Central memory CD4-positive, alpha-beta T cell (primary cell): ENCODE measurements at regions not wholly inside any gene's neighbourhood (a gene's known extent, or its start where the extent isn't known, plus 50 kb on each side); places are given as distances from the start of the nearest gene placed in this dataset.

Experiments
- DNase-seq: peaks from one replicate; pipeline ENCODE4 v3.0.0; 2022

DNA sequence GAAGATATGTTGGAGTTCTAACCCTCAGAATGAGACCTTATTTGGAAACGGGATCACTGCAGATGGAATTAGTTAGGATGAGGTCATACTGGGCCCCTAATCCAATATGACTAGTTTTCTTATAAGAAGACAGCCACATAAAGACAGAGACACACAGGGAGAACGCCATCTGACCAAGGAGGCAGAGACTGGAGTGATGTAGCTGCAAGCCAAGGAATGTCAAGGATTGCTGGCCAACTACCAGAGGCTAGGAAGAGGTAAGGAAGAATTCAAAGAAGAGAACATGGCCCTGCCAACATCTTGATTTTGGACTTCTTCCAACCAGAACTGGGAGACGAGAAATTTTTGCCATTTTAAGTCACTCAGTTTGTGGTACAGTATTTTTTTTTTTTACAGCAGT lies 152.8 kb upstream of the DIPK2B start:
- no peak for DNase-seq

DNA sequence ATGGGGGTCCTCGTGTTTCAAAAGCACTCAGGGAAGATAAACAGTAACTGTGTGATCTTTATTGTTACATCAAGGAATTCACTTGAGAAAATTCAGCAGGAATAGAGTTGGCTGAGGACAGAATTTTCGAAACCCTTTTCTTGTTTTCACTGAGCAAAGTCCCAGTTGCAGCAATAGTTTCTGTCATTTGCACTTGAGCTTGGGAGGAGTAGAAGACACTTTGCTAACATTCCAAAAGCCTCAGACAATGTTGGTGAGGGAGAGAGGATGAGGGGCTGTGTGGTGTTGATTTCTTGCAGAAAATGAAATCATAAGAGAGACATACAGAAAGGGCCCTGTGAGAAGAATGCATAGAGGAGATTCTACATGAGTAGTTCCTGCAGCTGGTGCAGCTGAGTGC lies 151.9 kb upstream of the DIPK2B start:
- no peak for DNase-seq

DNA sequence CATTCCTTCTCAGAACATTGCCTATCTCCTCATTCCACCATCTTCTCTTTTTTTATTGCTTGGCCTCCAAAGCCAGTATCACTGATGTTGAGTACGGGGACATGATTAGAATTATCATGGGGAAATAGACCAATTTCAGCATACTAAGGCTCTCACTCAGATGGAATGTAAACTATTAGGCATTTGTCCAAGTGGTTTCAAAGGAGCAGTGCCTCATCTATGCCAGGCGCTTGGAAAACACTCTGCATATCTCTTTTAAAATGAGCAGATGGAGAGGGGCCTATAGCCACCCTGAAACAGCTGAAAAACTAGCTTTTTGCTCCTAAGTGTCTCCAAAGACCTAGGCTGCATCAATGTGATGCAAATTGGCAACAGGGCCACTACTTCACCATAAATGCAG lies 150.8 kb upstream of the DIPK2B start:
- no peak for DNase-seq

DNA sequence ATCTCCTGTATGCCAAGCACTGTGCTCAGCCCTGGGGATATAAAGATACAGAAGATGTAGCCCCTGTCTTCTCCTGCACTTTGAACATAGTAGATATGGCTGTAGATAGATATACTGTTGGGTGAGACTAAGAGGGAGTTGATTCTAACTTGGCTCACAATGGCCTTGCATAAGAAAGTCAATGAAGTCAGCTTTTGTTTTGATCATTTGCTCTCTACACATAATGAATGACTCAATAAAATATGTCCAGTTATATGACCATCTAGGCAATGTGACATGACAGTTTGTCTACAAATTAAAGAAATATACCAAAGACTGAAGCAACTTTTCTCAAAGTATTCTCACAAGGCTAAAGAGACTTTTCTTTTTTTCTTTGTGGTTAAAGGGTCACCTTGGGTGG lies 147.6 kb upstream of the DIPK2B start:
- DNase-seq: no peak

DNA sequence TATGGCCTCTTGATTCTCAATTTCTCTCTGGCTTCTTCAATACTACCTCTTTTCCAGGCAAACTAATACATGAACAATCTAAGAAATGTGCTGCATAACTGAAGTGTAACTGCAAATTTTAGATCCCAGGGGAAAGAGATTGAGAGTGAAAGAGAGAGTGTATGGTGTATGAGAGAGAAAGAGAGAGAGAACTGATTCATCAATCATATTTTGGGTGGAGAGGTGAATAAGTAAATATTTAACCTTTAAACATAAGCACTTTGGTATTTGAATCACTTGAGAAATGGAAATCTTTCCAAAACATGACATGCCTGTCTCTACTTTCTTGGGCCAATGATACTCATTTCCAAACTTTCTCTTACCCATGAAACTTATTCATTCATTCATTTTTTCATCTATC lies 147.2 kb upstream of the DIPK2B start:
- no peak for DNase-seq

DNA sequence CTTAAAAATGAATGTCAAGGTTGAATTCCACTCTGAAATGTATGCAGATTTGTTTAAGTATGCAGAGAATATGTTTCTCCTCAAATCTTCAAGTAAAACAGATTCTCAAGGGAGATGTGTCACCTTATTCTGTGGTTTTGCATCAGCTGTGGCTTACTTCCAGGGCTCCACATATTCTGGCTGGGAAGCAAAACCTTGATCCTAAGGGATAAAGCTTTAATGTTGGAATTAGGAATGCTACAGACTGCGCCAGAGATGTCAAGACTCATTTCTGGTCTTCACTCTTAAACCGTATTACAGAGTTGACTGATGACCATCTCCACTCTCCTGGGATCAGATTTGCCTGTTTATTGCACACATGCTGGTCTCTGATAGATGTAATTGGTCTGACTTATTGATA lies 143.9 kb upstream of the DIPK2B start:
- no peak for DNase-seq

DNA sequence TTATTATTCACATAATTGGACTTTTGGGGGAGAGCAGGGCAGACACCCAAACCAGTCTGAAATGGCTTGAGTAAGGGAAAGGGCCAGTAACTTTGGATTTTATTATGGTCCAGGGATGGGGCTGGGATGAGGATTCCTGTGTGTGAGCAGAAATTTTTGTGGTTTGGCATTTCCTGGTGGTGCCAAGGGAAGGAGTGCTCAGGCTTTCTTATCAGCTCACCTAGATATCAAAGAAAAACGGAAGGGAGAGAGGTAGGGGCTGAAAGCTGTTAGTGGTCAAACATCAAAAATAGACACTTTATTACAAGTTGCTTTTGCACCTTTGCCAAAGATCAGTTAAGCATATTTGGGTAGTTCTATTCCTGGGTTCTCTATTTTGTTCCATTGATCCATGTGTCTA lies 128.5 kb upstream of the DIPK2B start:
- no peak for DNase-seq

DNA sequence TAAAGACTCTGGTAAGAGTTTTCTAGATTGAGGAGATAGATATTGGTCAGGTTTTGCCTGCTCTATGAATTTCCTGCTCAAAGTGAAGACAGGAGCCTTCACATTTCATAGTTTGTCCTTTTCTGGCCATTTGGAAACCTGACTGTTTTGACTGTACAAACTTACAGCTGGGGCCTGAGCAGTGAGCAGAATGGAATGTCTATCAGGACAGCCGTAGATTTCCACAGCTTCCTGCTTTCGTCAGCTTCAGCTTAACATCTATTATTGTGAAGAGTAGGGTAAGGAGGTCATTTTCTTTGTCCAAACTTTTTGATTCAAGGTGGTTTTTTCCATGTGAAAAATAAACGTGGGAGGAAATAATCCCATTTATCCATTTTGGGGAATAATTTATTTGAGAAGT lies 124.3 kb upstream of the DIPK2B start:
- no peak for DNase-seq

DNA sequence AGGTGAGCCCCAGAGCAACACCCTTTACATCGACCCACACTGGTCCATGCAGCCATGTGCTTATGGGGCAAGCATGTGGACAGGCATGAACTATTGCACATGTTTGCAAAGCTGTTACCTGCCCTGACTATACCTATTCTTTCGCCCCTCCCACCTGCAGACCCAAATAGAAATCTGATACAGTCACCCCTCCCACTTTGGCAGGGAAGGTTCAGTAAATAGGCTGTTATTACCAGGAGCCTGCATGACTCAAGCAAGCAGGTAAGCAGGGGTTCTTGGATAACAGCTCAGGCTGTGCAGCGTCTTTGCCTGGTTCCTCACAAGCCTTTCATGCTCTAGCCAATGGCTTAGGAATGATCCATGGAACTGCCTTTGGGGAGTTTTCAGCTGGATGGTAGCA lies 122.7 kb upstream of the DIPK2B start:
- DNase-seq: no peak

DNA sequence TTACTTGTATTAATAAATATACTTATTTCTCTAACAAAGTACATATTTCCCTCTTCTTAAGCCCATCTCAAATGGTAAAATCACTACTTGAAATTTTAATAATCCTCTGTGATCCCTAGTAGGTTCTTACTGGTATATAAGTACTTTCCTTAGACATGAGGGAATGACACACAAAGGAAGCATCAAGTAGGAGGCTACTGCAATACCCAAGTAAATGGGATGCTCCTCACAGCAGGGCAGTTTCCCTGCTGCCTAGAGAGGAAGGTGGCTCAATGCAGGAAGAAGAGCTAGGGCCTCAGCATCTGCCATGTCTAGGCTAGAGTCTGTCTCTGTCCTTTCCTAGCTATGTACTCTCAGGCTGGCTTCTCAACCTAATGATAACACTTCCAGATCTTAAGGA lies 122.1 kb upstream of the DIPK2B start:
- no peak for DNase-seq

DNA sequence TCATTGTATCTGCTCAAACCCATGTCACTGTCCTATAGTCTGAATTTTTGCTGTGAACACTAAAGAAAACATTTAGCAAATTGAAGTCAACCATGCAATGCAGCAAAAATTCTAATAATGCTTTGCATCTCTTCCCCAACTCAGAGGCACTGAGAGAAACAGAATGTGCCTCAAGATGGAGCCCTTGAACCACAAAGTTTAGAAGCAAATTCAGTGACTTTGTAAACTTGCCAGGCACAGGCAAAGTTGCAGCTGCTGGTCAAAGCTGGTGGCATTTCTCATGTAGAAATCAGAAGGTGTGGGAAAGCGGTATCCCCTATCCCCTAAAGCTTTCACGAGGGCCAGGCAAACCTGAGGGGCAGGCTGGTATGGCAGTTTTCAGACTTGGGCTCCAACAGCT lies 121.7 kb upstream of the DIPK2B start:
- DNase-seq: no peak

DNA sequence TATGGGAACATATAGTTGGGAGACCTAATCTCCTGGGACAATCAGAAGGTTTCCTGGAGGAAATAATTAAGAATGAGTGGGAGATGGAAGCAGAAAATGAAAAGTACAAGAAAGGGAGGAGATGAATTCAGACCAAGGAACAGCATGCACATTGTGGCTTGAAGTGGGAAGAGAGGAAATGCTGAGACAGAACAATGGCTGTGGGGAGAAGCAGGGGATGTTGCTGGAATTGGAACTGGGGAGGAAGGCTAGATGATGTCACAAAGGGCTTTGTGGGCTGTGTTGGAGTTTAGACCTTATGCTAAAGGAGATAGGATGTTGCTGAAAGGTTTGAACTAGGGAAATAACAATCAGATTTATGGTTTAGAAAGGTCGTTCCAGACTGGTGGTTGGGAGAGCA lies 119.5 kb upstream of the DIPK2B start:
- no peak for DNase-seq

DNA sequence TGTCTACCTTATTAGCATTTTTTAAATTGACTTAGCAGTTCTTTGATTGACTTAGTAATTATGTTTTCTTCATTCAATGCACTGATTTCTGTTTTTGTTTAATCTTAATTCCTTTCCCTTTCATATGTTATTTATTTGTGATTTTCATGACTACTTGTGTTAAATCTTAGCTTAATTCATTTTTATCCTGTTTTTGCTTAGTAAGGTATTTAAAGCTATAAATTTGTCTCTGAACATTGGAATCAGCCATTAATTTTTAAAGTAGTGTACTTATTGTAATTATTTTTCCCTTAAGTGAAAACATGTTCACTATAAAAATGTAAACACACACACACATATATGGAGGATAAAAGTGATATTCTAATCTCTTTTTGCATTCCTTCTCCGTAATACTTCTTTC lies 109.1 kb upstream of the DIPK2B start:
- no peak for DNase-seq

DNA sequence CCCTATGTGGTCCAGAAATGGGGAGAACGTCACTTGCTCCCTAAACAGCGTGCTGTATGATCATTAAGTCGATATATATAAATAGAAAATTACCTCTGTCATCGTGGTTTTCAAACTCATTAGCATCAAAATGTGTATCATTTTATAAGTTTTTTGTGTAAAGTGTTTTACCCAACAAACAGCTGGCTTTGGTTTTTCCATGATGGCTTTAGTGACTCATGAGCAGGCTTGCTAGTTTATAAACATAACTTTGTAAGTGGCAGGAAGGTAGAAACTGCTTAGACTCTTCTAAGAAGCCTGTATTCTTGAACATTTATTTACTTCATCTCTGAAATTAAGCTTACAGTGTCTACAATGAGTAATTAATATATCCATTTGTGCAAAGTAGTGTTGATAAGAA lies 108.4 kb upstream of the DIPK2B start:
- no peak for DNase-seq

DNA sequence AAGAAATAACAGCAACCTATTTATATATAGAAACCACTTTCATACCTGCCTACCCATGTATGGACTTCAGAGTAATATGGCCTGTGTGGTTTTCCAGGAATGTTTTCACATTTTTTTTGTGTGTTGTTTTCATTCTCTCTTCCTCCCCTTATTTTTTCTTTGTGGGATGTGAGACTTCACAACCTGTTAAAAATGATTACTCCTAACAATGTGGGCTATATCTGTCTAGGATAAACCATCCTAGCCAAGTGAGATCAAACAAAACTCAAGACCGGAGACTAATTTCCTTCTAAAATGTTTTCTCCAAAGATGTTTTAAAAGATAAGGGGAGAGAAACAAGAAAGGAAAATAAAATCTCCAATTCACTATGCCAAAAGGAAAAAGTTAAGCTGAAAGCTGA lies 106.1 kb upstream of the DIPK2B start:
- DNase-seq: no peak

DNA sequence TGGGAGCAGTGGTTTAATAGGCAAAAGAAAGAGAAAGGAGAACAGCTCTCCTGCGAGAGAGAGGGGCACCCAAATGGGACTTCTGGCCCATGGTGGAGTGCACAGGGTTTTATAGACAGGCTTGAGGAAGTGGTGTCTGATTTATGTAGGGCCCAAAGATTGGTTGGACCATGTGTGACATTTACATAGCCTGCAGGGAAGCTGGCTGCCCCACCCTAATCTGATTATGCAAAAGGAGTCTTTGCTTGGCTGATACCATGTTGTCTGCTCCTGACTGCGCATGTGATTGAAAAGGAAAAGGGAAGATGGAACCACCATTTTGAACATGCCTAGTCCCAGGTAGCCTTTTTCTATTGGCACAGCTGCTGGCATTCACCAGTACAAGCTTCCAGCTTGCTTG lies 100.0 kb upstream of the DIPK2B start:
- no peak for DNase-seq

DNA sequence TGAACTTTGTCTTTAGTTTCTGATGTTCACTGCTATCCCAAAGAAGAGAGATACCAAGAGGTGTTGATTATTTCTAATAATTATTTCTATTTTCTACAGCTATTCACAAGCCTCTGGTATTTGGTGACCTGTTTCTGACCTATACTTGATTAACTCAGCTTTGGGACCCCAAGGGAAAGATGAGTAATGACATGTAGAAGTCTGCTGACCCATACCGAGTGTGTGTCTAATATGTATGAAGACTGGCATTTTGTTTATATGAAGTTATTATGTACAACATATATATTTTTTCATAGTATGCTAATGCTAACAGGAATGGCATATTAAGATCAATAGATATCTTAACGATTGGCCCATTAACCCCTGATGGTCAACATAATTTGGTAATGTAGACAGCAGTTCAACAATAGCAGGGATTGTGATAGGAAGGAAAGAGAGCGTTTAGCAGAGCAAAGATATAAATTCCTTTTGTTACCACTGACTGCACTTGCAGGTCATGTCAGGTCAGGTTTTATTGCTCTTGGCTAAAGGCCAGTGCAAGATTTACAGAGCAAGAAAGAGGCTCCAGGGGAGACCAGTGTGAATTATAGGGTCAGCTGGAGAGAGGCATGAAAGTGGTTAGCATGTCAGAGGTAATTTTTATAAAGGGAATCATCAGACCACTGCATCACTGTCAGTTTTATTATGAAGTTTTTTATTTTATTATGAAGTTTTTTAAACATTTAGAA lies 94.7 kb upstream of the DIPK2B start:
- DNase-seq: no peak

DNA sequence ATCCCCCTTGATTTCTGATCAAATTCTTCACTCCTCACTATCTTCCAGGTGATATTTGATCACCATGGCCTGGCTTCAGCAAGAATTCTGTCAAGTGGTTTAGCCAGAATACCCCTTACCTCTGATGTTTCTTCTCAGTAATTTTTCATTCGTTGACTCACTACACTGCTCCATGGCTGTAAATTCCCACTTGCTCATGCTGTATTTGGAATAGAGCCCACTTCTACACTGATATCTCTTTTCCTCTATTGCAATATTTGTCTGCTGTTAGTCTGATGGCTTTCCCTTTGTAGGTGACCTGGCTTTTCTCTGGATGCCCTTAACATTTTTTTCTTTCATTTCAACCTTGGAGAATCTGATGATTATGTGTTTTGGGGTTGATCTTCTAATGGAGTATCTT lies 73.9 kb upstream of the DIPK2B start:
- DNase-seq: no peak

DNA sequence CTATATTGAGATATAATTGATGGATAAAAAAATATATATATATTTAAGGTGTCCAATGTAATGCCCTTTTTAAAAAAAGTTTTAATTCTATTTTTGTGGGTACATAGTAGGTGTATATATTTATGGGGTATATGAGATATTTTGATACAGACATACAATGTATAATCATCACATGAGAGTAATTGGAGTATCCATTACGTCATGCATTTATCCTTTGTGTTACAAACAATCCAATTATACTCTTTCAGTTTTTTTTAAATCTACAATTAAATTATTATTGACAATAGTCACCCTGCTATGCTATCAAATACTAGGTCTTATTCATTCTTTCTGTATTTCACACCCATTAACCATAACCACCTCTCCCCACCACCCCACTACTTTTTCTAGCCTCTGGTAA lies 66.3 kb upstream of the DIPK2B start:
- no peak for DNase-seq

DNA sequence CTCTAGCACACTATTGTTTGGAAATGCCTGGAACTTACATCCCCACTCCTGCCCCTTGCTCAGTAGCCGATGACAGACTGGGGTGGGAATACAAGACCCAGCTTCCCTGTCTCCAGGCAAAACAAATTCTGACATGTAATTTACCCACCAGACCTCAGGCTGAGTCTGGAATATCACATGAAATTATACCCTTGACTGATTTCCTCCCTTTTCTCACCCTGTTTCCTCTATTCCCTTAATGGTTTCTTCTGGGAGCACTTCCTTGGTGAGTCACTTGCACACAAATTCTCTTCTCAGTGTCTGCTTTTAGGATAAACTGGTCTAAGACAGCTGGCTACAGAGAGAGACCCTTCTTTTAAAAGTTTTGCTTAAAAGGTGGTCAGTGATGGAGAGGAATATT lies 65.8 kb upstream of the DIPK2B start:
- no peak for DNase-seq

DNA sequence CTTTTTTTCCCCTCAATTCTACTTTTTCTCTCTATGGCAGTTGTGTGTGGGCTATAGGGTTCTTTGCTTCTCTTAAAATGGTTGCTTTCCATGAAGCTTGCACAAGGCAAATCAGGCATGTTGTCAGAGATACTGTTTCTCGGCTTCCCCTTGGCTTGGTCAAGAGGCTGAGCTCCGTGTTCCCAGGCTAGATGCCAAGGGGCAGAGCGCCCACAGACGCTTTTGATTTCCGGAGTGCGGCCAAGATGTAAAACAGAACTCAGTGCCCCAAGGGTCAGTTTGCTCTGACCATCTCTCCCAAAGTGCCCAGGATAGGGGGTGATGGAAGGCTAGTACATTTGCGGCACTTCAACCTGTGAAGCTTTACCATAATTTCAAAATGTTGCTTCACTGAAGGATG lies 64.2 kb upstream of the DIPK2B start:
- DNase-seq: no peak

DNA sequence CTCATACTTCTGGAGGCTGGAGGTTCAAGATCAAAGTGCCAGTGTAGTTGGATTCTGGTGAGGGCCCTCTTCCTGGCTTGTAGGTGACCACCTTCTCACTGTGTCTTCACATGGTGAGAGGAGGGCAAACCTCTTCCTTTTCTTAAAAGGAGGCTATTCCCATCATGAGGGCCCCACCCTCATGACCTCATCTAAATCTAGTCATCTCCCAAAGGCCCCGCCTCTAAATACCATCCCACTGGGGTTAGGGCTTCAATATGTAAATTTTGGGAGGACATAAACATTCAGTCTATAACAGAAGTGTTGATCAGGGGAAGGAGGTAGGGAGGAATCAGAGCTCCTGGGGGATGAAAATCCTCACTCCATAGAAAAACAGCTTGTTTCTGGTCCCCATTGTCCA lies 60.8 kb upstream of the DIPK2B start:
- DNase-seq: no peak

DNA sequence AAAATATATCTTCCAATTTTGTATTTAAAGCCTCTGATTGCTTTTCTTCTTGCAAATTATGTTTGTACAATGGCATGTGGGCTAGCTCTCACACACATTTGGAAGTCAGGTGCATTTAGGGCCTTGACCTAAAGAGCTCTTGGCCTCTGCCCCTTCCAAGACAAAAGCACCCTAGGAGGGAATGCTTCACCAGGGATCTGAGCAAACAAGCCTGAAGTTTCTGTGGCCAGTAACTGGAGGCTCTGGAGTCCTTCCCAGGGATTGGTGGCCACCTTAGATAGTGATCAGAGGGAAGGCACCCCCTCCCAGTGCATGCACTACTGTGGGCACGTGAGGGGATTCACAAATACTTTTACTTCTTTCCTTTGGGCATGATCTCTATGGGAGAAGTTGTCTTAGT lies 60.3 kb upstream of the DIPK2B start:
- no peak for DNase-seq

DNA sequence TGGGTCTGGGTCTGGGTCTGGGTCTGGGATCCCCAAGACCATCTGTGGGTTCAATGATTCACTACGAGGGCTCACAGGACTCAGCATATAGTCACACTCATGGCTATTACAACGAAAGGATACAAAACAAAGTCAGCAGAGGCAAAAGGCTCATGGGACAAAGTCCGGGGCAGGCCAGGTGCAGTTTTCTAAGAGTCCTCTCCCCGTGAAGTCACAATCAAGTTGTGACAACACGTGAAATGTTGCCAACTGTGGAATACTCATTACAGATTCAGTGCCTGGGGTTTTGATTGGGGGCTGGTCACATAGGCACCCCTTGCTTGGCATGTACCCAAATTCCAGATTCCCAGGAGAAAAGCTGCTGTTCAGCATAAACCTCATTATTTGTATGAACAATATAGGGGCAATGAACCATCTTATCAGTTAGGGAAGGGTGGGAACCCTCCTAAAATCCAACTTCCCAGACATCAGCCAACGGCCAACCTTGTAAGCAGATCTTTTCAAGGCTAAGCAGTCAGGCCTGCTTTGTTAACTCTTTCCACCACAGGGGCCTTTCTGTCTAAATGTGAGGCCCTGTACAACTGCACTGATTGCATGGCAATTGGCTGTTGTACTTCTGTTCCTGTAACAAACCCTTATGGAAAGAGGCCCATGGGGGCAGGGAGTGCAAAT lies 58.2 kb upstream of the DIPK2B start:
- DNase-seq: no peak
